ENCODE measurements at regions not wholly inside any gene's neighbourhood (a gene's known extent, or its start where the extent isn't known, plus 50 kb on each side); places are given as distances from the start of the nearest gene placed in this dataset.

- Histone ChIP-seq H3K27ac (no peak overlapping the region), H3K9me3 (ENCODE audit: severe bottlenecking) (no peaks in the 10 kb centered on the region), H3K4me3 (ENCODE audit: low read depth, low read length) (no peak overlapping the region), H3K27me3 (ENCODE audit: insufficient read depth, low read depth, severe bottlenecking) (no peaks in the 10 kb centered on the region), H3K36me3 (no peaks in the 10 kb centered on the region)
- DNase-seq, result no peak
- no peak for TF ChIP-seq CTCF (IDR thresholded peaks at IDR 0.05; ENCODE audit: low read depth, low read length)
Observed at GRCh38 chr3:34635352-34635850, 837.0 kb downstream of the PDCD6IP start.

GRCh38 chr3:34646911-34647460 is 848.6 kb downstream of the PDCD6IP start:
- H3K36me3 ChIP-seq, result no peaks in the 10 kb centered on the region
- TF ChIP-seq CTCF (IDR thresholded peaks at IDR 0.05; ENCODE audit: low read depth, low read length), result no peak
- DNase-seq, result peak; percentile 43
- H3K27ac ChIP-seq, result no peak overlapping the region
- H3K27me3 ChIP-seq (ENCODE audit: insufficient read depth, low read depth, severe bottlenecking), result no peaks in the 10 kb centered on the region
- no peaks in the 10 kb centered on the region for H3K9me3 ChIP-seq (ENCODE audit: severe bottlenecking)
- H3K4me3 ChIP-seq (ENCODE audit: low read depth, low read length), result no peak overlapping the region

GRCh38 chr3:34650131-34650530 is 851.7 kb downstream of the PDCD6IP start:
- no peak for DNase-seq
- TF ChIP-seq CTCF (IDR thresholded peaks at IDR 0.05; ENCODE audit: low read depth, low read length), result no peak
- Histone ChIP-seq H3K9me3 (ENCODE audit: severe bottlenecking) (no peaks in the 10 kb centered on the region), H3K36me3 (no peaks in the 10 kb centered on the region), H3K4me3 (ENCODE audit: low read depth, low read length) (no peak overlapping the region), H3K27ac (no peak overlapping the region), H3K27me3 (ENCODE audit: insufficient read depth, low read depth, severe bottlenecking) (no peaks in the 10 kb centered on the region)

- Histone ChIP-seq H3K27me3 (ENCODE audit: insufficient read depth, low read depth, severe bottlenecking) (no peaks in the 10 kb centered on the region), H3K4me3 (ENCODE audit: low read depth, low read length) (no peak overlapping the region), H3K36me3 (no peaks in the 10 kb centered on the region), H3K9me3 (ENCODE audit: severe bottlenecking) (no peaks in the 10 kb centered on the region), H3K27ac (no peak overlapping the region)
- DNase-seq, result no peak
- no peak for TF ChIP-seq CTCF (IDR thresholded peaks at IDR 0.05; ENCODE audit: low read depth, low read length)
Observed at GRCh38 chr3:34668915-34669314, 870.5 kb downstream of the PDCD6IP start.

GRCh38 chr3:34669490-34669889 is 871.1 kb downstream of the PDCD6IP start:
- Histone ChIP-seq H3K27ac (no peak overlapping the region), H3K9me3 (ENCODE audit: severe bottlenecking) (no peaks in the 10 kb centered on the region), H3K4me3 (ENCODE audit: low read depth, low read length) (no peak overlapping the region), H3K27me3 (ENCODE audit: insufficient read depth, low read depth, severe bottlenecking) (no peaks in the 10 kb centered on the region), H3K36me3 (no peaks in the 10 kb centered on the region)
- TF ChIP-seq CTCF (IDR thresholded peaks at IDR 0.05; ENCODE audit: low read depth, low read length), result no peak
- no peak for DNase-seq

All from WERI-Rb-1 (cell line).